Smooth muscle cell (in vitro differentiated cells): ENCODE measurements at regions not wholly inside any gene's neighbourhood (a gene's known extent, or its start where the extent isn't known, plus 50 kb on each side); places are given as distances from the start of the nearest gene placed in this dataset.

Source experiments
- DNase-seq: peaks from one replicate; lab custom pipeline; 2025; ENCODE audit not compliant: unreplicated experiment; lab: John Stamatoyannopoulos, UW
- H2AFZ ChIP-seq: fragments of 200-600 bp; sonication (generic); 2 replicates; pipeline ENCODE4 v1.6.0; 2016; ENCODE audit warnings: antibody characterized with exemption, low read depth, mild to moderate bottlenecking
- H3F3A ChIP-seq: fragments of 200-600 bp; sonication (generic); 2 replicates; pipeline ENCODE4 v1.6.0; 2017; ENCODE audit warnings: antibody characterized with exemption, low read depth
- H3K27ac ChIP-seq: fragments of 200-600 bp; sonication (generic); 2 replicates; pipeline ENCODE4 v1.5.1; 2016; ENCODE audit warnings: low read depth, mild to moderate bottlenecking
- H3K27me3 ChIP-seq: fragments of 200-600 bp; sonication (generic); 2 replicates; pipeline ENCODE4 v1.6.1; 2016; ENCODE audit warnings: low read depth, mild to moderate bottlenecking
- H3K36me3 ChIP-seq: fragments of 200-600 bp; sonication (generic); 2 replicates; pipeline ENCODE4 v1.5.1; 2016; ENCODE audit warnings: low read depth
- H3K4me1 ChIP-seq: fragments of 200-600 bp; sonication (generic); 2 replicates; pipeline ENCODE4 v1.5.1; 2016; ENCODE audit warnings: low read depth
- H3K4me2 ChIP-seq: fragments of 200-600 bp; sonication (generic); 2 replicates; pipeline ENCODE4 v1.6.0; 2016; ENCODE audit warnings: mild to moderate bottlenecking
- H3K4me3 ChIP-seq: fragments of 200-600 bp; sonication (generic); 2 replicates; pipeline ENCODE4 v1.5.1; 2016; ENCODE audit warnings: mild to moderate bottlenecking
- H3K79me2 ChIP-seq: fragments of 200-600 bp; sonication (generic); 2 replicates; pipeline ENCODE4 v1.6.0; 2016; ENCODE audit warnings: low read depth, mild to moderate bottlenecking
- H3K9ac ChIP-seq: fragments of 200-600 bp; sonication (generic); 2 replicates; pipeline ENCODE4 v1.6.0; 2016; ENCODE audit warnings: low read depth
- H3K9me3 ChIP-seq: fragments of 200-600 bp; sonication (generic); replicated peaks from 2 replicates; pipeline ENCODE4 v1.5.1; 2016; ENCODE audit warnings: low read depth
- H4K20me1 ChIP-seq: fragments of 200-600 bp; sonication (generic); 2 replicates; pipeline ENCODE4 v1.6.0; 2016; ENCODE audit warnings: low read depth
- CTCF ChIP-seq: fragments of 200-600 bp; sonication (generic); IDR thresholded peaks from 2 replicates; pipeline ENCODE4 v1.5.1; 2017; ENCODE audit warnings: borderline replicate concordance, mild to moderate bottlenecking, antibody characterized with exemption; ENCODE audit not compliant: insufficient read depth, poor library complexity, severe bottlenecking
- WGBS: methylation state at CpG from one replicate; pipeline ENCODE4 v1.1.7; 2016; ENCODE audit warnings: low lambda C conversion rate; 5-methylcytosine and 5-hydroxymethylcytosine counted together

DNA sequence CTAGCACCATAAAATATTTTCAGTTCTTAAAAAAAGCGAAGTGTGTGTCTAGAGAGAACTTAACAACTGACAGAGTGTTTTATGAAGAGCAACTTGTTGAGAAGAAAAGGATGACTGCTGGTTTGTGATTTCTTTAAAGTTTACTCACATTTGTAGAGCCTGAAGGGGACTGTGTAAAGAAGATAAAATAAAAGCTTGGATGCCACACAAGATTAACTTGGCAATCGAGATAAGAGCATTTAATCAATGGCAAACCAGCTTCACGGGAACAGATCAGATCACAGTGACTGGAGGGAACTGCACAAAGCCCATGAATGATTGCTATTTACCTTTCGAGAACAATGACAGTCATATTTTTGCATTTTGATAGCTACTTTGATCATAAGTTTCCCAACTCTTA is 2013.1 kb upstream of the CDH9 start:
- H3K79me2 ChIP-seq = no peaks in the 10 kb centered on the region
- H4K20me1 ChIP-seq = no peaks in the 10 kb centered on the region
- no peaks in the 10 kb centered on the region for H3F3A ChIP-seq
- no peak overlapping the region for H3K4me2 ChIP-seq
- no peaks in the 10 kb centered on the region for H3K27me3 ChIP-seq
- no peaks in the 10 kb centered on the region for H3K36me3 ChIP-seq
- no peak for DNase-seq
- H3K9me3 ChIP-seq = no peaks in the 10 kb centered on the region
- no peak overlapping the region for H3K9ac ChIP-seq
- no peaks in the 10 kb centered on the region for H3K4me1 ChIP-seq
- H3K27ac ChIP-seq = no peak overlapping the region
- 81% methylated on average over 4 of the region's 4 CpGs for WGBS
- no peak for TF ChIP-seq CTCF
- H3K4me3 ChIP-seq = no peak overlapping the region
- H2AFZ ChIP-seq = no peak overlapping the region

- H3K79me2 ChIP-seq = no peaks in the 10 kb centered on the region
- no peak overlapping the region for H2AFZ ChIP-seq
- no peaks in the 10 kb centered on the region for H3K36me3 ChIP-seq
- no peaks in the 10 kb centered on the region for H3K9me3 ChIP-seq
- H3K4me2 ChIP-seq = no peak overlapping the region
- TF ChIP-seq CTCF = no peak
- no peaks in the 10 kb centered on the region for H3F3A ChIP-seq
- DNase-seq = no peak
- no peak overlapping the region for H3K4me3 ChIP-seq
- no peaks in the 10 kb centered on the region for H4K20me1 ChIP-seq
- H3K27me3 ChIP-seq = no peaks in the 10 kb centered on the region
- no peak overlapping the region for H3K27ac ChIP-seq
- WGBS = 69% methylated on average over 4 of the region's 4 CpGs
- no peak overlapping the region for H3K9ac ChIP-seq
- no peaks in the 10 kb centered on the region for H3K4me1 ChIP-seq
These were observed 2003.8 kb upstream of the CDH9 start for GRCh38 chr5:29042152-29042551.

DNA sequence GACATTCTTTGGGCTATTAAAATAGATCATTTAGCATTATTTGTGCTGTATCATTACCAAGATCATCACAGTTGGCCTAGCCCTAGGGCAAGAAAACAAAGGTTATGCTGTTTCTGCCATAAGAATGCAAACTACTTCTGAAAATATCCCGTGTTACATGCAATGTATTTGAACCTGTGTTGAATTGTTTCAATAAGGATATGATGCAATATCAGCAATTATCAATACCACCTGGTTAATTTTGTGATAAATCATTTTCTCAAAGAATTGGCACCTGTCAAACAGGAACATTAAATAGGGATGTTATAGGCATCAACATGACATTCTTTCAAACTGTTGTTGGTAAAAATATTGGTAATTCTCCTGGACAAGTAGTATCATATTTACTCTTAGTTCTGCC is 2002.0 kb upstream of the CDH9 start:
- DNase-seq = no peak
- Histone ChIP-seq H3K4me1 (no peaks in the 10 kb centered on the region), H3F3A (no peaks in the 10 kb centered on the region), H3K9me3 (no peaks in the 10 kb centered on the region), H3K27me3 (no peaks in the 10 kb centered on the region), H3K79me2 (no peaks in the 10 kb centered on the region), H3K9ac (no peak overlapping the region), H3K4me2 (no peak overlapping the region), H3K4me3 (no peak overlapping the region), H2AFZ (no peak overlapping the region), H4K20me1 (no peaks in the 10 kb centered on the region), H3K36me3 (no peaks in the 10 kb centered on the region), H3K27ac (no peak overlapping the region)
- no peak for TF ChIP-seq CTCF
- 81% methylated on average over 1 of the region's 1 CpG for WGBS

- H4K20me1 ChIP-seq = no peaks in the 10 kb centered on the region
- TF ChIP-seq CTCF = no peak
- no peak overlapping the region for H3K4me3 ChIP-seq
- DNase-seq = no peak
- no peaks in the 10 kb centered on the region for H3K4me1 ChIP-seq
- H3K36me3 ChIP-seq = no peaks in the 10 kb centered on the region
- no peaks in the 10 kb centered on the region for H3K9me3 ChIP-seq
- no peak overlapping the region for H3K27ac ChIP-seq
- no peak overlapping the region for H3K4me2 ChIP-seq
- H2AFZ ChIP-seq = no peak overlapping the region
- WGBS = 76% methylated on average over 1 of the region's 1 CpG
- no peaks in the 10 kb centered on the region for H3K79me2 ChIP-seq
- H3K9ac ChIP-seq = no peak overlapping the region
- no peaks in the 10 kb centered on the region for H3K27me3 ChIP-seq
- no peaks in the 10 kb centered on the region for H3F3A ChIP-seq
These were observed 2001.6 kb upstream of the CDH9 start for GRCh38 chr5:29039994-29040393.
